Head of caudate nucleus (tissue), 42 donors: ENCODE measurements at regions not wholly inside any gene's neighbourhood (a gene's known extent, or its start where the extent isn't known, plus 50 kb on each side); places are given as distances from the start of the nearest gene placed in this dataset.
A peak's percentile ranks its signal among the peaks of the same experiment; 100 is the strongest.

Source experiments
- DNase-seq, 42 donors: peaks; one replicate each; pipeline versions ENCODE4 v3.0.0 to v3.0.0-alpha.2; 2020 to 2021; ENCODE audit warnings: mixed read lengths in 7 of 42
- intact Hi-C: fragments of 100-400 bp; cut with DNase I; formaldehyde crosslinking; loops from one replicate; pipeline ENCODE4 v1.15.0; 2022

DNA sequence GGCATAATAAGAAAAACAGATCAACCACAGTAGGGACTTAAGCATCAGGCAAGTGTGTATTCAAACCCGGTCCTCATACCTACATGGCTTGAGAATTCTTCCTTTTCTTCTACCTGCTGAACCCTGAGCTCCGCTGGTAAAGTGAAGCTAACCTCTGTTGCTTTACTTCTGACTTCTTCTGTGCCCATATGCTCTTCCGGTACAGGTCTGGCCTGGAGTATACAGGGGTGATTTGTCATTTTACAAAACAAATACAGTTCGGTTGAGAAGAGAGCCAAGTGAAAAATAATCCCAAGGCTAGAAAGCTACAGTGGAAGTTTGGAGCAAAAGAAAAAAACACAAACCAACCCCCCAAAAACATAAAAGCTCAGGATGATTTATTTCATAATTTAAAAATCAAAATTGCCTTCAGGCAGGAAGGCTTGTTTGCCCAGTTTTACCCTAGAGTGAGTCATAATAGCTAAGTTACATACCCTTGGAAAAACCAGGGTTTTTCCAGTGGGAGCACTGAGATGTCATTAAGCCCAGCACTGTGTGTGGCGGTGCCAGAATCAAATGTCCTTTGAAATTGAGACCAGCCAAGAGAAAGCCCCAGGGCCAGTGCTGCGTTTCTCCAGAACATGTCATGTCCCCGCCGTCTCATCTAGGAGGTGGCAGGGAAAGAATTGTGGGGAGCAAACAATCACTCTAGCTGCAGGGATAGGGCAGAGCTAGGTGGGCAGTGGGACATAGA is 305.5 kb upstream of the ISX start:
- no peak for DNase-seq
- intact Hi-C loops: no loop called here

DNA sequence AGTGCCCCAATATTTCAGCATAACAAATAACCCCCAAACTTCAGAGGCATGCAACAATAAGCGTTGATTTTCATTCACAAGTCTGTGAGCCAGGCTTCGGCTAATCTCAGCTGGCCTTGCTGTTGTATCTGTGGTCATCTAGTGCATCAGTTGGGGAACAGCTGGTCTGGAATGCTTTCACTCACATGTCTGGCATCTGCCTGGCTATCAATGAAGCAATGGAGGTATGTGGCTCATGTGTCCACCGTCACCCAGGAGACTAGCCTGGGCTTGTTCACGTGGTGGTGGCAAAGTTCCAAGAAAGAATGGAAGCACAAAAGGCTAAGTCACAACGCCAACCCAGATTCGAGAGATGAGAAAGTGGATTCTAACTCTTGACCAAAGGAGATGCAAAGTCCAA is 304.8 kb upstream of the ISX start:
- intact Hi-C loops: no loop called here
- DNase-seq: no peak

DNA sequence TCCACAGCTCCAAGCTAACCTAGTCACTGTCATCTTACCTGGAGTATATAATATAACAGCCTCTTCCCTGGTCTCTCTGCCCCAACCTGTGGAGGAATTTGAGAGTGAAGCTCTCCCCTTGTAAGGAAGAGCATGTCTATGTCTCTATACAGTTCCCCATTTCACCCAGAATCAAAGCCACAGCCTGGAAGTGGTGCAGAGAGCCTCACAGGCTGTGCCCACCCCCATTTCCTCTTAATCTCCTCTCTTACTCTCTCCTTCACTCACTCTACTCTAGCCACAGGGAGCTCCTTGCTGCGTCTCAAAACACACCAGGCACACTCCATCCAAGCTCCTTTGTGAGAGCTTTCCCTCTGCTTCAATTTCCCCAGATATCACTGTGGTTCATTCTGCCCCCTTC is 302.5 kb upstream of the ISX start:
- intact Hi-C loops: no loop called here
- DNase-seq: no peak

DNA sequence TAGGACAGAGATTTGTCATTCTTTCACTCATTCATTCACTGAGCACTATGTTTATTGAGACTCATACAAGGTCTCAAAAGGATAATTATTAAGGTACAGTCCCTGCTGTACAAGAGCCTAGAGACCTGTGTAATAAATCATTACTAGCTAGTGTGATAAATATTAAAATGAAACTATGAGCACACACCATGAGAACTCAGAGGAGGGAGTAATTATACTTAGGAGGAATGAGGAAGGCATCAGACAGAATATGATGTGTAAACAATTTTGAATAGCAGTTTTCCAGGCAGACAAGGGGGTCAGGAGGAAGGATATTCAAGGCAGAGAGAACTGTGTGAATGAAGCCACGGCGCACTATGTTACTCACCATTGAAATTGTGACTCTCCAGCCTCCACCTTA is 300.8 kb upstream of the ISX start:
- intact Hi-C loops: no loop called here
- no peak for DNase-seq

DNA sequence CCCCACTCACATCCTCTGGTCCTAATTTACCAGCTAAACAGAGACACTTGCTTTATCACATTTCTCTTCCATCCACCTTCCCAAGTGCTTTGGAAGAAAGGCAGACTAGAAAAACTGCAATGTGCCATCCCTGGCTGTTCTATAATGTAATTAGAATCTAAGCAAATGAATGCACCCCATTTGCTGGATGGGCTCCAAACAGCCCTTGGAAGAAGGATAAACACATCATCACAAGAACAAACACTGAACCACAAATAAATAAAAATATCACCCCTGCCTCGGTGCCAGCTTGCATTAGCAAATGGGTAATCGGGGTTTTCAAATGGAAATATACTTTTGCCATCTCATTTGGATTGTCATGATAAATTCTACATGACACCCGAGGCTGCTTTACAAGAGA is 296.6 kb upstream of the ISX start:
- intact Hi-C loops: no loop called here
- DNase-seq: no peak

DNA sequence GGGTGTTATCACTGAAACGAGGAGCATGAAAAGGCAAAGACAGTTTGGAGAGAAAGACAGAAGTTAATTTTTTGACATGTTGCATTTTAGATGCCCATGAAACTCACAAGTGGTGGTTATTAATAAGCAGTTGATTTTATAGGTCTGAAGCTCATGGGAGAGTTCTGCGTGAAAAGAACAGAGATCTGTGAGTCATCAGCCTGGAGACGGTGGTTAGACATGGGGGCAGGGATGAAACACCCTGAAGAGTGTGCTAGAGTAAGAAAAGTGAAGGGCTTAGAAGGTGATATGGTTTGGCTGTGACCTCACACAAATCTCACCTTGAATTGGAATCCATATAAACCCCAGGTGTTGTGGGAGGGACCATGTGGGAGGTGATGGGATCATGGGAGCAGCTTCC is 289.1 kb upstream of the ISX start:
- DNase-seq: peak in 17 of 42 donors; percentile 5 to 60 (median 26)
- intact Hi-C loops: no loop called here

DNA sequence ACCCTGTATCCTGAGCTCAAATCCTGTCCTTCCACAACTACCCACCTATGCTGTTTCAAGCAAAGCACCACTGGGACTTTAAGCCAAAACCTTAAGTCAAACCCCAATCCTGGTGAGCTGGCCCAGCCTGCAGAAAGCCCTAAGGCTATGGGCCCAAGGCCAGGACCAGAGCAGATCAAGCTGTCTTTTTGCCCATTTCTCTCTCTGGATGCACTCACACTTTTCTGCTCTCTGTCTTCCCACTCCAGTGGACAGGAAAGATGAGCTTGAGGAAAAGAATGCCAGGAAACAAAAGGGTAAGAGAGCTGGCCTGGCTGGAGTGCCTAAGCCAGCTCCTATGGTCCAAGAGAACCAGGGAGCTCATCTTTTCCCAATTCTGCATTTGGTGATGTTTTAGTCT is 284.3 kb upstream of the ISX start:
- intact Hi-C loops: no loop called here
- no peak for DNase-seq

DNA sequence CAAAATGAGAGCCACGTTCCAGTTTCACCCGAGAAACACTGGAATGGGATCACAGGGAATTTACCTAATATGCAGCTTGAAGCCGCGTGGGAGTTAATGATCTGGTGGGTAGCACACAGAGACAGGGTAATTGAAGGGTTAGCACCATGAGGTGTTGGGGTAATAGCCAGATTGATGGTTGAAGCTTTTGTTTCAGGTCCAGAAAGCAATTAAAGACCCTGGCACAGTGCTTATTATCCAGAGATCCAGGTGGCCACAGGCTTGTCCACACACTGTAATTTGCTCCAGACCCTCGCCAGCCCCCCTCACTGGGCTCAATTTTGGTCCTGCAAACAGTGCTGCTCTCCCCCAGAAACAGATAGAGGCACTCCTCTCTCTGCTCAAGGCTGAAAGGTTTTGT is 282.5 kb upstream of the ISX start:
- peak in 6 of 42 donors; percentile 4 to 47 (median 10) for DNase-seq
- intact Hi-C loops: no loop called here

DNA sequence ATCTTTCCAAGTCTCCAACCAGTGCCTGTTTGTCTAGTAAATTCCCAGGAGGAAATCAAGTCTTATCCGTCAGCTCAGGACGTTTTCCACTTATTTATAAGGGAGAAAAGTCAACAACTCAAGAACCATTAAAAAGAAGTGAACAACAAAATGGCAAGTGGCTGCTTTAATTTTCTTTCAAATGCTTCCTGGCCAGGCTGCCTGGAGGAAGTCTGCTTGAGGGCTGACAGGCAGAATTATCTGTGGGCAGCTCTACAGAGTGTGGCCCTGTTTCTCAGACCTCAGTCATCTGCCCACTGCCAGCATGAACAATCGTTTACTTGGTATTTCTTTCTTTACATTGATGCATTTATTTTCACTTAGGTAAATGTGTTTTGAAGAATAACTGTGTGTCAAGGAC is 281.9 kb upstream of the ISX start:
- peak in 1 of 42 donors; percentile 17 for DNase-seq
- intact Hi-C loops: no loop called here

DNA sequence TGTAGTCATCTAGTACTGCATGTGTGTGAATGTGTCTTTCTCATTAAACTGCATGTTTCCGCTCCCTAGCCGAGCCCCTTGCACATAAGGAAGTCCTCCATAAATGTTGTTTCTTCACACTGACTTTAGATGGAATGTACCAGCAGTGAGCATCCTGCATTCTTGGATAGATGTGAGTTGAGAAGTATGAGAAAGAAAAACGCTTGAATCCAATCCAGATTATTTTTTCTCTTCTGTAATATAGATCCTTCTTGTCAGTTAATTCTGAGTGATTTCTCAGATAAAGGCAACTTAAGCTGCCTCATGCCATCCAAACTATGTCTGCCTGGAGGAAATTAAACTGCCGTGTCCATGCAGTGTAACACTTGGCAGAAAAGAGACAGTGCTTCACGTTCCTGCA is 268.1 kb upstream of the ISX start:
- no peak for DNase-seq
- intact Hi-C loops: no loop called here

DNA sequence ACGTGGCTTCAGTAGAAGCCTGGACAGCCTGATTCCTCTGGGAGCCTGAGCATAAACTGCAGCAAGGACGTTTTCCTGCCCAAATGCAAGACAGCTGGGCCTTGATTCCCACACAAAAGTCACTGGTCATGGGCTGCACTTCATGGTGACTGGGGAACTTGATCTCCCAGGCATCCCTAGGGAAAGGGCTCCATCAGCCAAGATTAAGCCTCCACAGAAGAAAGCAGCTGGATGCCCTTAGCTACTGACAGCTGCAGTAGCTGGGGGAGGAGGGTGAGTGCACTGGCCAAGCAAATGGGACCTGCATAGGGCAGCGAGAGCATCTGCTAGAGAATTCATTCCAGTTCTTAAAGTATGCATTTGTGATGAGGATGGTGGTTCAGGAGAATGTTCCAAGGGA is 267.4 kb upstream of the ISX start:
- intact Hi-C loops: no loop called here
- DNase-seq: no peak

DNA sequence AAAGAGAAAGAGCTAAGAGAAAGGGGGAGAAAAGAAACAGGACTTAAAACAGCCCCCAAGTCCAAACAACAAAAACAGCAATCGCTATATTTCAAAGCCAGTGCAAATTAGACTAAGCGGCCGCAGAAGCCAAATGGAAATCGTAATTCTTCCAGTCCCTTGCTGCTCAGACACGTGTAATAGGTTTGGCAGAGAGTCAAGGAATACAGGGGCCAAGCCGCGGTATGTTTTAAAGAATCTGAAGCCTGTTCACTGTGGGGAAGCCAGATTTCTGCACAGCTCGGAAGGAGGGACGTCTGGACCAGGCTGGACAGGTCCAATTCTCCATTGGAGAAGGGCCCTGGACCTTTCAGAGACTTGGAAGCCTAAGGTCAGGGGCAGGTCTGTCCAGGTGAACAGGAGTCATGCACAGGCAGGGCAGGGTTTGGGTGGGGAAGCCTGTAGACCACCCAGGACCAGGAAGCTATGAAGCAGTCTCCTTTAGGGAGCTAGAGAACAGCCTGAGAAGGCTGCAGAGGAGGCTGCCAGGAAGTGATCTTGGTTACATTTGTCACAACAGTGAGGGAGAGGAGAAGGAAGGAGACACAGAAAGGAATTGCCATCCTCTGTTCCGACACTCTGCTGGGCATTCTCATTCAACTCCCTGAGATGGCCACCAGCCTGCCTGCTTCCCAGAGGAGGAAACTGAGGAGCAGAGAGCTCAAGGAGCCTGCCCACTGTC is 265.5 kb upstream of the ISX start:
- intact Hi-C loops: no loop called here
- no peak for DNase-seq

DNA sequence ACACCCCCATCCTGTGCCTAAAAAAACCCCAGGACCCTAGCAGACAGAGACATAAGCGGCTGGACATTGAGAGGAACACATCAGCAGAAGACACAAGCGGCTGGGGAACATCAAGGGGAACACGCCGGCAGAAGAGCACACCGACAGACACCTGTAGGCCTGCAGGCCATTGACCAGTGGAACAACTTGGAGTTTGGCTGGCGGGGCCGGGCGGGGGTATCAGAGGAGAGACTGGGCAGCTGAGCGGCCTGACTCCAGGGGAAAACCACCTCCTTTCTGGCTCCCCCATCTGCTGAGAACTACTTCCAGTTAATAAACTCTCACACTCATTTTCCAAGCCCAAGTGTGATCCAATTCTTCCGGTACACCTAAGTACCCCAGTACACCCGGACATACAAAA is 264.7 kb upstream of the ISX start:
- intact Hi-C loops: no loop called here
- no peak for DNase-seq

DNA sequence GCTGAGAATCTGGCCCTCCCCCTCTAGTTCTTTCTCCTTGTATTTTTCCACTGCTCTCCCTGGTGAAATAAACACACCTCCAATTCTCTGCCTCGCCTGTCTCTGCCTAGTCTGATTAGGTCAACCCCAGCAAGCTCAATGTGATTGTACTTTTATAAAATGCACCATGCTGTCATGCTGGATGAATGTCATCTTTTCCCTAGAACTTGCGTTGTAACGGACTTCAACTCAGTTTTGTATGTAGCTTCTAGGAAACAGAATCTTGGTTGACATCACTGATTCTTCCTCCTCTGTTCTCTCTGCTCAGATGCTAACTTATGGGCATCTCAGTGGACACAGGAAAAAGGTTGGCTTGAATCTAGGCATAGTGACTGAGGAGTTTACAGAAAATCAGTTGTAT is 261.9 kb upstream of the ISX start:
- DNase-seq: no peak
- intact Hi-C loops: no loop called here

DNA sequence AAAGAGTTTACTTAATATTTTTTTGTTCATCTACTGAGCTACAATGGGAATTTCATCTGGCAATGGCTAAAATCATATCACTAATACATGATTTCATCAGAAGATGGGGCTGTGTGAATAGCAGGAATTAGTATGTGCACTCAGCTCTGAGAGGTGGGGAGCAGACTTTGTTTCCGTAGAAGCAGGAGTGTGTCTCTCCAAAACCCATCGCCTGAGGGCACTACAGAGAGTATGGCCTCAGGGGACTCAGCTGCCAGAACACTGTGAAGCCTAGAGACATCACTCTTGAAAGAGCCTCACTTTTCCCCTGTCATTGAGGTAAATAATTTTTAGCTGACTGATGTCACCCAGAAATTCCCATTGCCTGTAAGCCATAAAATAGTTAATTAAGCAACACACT is 261.4 kb upstream of the ISX start:
- intact Hi-C loops: no loop called here
- DNase-seq: no peak

DNA sequence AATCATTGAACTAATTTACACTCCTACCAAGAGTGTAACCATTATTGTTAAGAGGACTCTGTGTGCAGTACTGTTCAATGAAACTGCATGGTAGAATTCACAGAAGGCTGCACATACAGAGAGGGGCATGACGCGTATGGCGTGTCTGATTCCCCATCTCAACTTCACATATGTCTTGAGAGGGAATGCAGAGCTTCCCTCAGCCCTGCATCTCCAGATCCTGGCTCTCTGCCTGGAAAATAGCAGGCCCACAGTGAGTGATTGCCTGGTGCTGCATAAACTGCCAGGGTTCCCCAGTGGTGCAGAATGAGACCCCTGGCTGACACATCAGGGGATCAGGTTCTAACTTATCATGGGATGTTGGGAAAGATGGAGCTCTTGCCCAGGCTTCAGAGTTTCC is 260.2 kb upstream of the ISX start:
- DNase-seq: no peak
- intact Hi-C loops: no loop called here

DNA sequence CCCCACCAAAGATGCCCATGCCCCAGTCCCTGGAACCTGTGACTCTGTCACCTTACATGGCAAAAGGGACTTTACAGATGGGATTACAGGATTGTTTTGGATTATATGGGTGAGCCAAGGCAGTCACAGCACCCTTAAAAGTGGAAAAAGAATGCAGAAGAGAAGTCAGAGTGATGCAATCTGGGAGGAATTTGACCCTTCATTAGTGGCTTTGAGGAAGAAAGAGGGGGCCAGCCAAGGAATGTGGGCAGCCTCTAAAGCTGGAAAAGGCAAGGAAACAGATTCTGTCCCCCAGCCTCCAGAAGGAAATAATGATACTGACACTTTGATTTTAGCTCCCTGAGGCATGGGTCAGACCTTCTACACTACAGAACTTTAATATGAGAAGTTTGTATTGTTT is 257.3 kb upstream of the ISX start:
- intact Hi-C loops: no loop called here
- no peak for DNase-seq

DNA sequence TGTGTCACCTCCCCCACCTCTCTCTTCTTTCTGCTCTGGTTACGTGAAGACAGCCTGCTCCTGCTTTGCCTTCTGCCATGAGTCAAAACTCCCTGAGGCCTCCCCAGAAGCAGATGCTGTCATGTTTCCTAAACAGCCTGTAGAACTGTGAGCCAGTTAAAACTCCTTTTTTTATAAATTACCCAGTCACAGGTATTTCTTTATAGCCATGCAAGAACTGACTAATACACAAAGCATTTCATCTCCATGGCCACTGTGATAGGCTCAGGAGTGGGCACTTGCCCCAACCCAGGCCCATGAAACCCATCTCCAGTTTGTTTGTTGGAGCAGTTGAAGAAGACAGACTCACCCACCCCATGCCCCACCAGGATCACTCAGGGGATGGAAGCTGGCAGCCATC is 253.3 kb upstream of the ISX start:
- intact Hi-C loops: no loop called here
- no peak for DNase-seq

DNA sequence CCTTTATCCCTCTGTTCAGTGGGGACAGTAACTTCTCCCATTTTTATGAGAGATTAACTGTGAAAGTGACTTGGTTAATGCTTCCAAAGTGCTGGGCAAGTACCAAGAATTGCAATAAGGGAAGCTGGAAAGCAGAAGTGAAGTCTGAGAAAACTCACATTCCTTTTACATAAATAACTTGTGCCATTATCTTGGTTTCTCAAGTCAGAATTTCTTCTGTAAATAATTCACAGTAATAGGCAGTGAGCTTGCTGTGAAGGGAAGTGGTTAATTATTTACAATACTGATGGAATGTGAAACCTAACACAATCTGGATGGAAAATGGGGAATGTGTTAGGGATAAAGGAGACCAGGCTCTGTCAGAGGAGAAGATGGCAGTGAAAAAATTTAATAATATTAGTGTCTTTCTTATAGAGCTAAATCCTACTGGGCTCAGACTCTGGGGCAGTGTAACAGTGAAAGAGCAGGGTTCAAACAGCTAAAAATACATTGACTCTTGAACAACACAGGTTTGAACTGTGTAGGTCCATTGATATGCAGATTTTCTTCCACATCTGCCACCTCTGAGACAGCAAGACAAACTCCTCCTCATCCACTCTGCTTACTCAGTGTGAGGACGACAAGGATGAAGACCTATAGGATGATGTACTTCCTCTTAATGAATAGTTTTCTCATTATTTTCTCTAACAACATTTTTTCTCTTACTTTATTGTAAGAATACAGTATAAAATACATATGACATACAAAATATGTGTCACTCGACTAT is 251.5 kb upstream of the ISX start:
- no peak for DNase-seq
- intact Hi-C loops: no loop called here

DNA sequence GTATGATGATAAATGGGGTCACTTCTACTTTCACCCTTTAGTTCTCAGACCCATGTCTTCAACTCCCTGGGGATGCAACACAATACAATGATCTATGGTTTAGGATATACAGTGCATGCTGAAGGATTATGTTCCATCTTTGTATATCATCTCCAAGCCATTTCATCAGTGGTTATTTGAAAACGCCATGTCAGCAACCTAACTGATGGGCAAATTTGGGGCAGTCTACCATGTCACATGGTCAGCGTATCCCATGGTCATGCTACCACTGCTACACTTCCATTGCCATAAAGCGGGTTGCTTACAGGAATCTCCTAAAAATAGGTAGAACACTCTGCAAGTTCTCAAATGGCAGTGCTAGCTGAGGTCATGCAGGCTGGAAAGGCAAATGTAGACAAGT is 236.5 kb upstream of the ISX start:
- intact Hi-C loops: no loop called here
- DNase-seq: no peak

DNA sequence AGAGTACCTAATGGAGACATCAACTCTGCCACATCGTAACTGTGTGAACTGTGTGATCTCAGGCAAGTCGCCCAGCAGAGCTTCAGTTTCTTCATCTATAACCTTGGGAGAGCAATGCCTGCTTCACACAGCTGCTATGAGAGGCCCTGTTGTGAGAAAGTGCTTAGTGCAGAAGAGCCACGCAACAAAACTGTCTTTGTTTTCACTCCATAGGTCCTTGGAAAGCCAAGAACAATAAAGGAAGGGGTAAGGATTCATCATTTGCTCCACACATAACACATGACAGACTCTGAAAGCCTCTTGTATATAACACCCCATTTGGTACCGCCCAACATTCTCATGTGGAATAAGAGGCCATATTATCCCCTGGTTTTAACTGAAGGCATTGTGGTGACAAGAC is 231.9 kb upstream of the ISX start:
- intact Hi-C loops: no loop called here

More for the DNA sequence above, 231.9 kb upstream of the ISX start:
- peak in 1 of 42 donors; percentile 4 for DNase-seq
